ENCODE measurements at regions not wholly inside any gene's neighbourhood (a gene's known extent, or its start where the extent isn't known, plus 50 kb on each side); places are given as distances from the start of the nearest gene placed in this dataset.

GRCh38 chr5:82387819-82388166 is 109.6 kb upstream of the RPS23 start:
- no peak for DNase-seq (ENCODE audit: low read depth)
- no peak for TF ChIP-seq CTCF (IDR thresholded peaks at IDR 0.05; ENCODE audit: low read depth, low read length, missing control alignments)
- H3K4me3 ChIP-seq (ENCODE audit: low read depth, low read length), result no peak overlapping the region

- H3K4me3 ChIP-seq (ENCODE audit: low read depth, low read length), result no peak overlapping the region
- DNase-seq (ENCODE audit: low read depth), result no peak
- TF ChIP-seq CTCF (IDR thresholded peaks at IDR 0.05; ENCODE audit: low read depth, low read length, missing control alignments), result no peak
Measured at GRCh38 chr5:82387001-82387818, 109.1 kb upstream of the RPS23 start.

- no peak for DNase-seq (ENCODE audit: low read depth)
- no peak for TF ChIP-seq CTCF (IDR thresholded peaks at IDR 0.05; ENCODE audit: low read depth, low read length, missing control alignments)
- H3K4me3 ChIP-seq (ENCODE audit: low read depth, low read length), result no peak overlapping the region
Measured at GRCh38 chr5:82386576-82386975, 108.4 kb upstream of the RPS23 start.

GRCh38 chr5:82384034-82384750 is 106.0 kb upstream of the RPS23 start:
- no peak for TF ChIP-seq CTCF (IDR thresholded peaks at IDR 0.05; ENCODE audit: low read depth, low read length, missing control alignments)
- no peak overlapping the region for H3K4me3 ChIP-seq (ENCODE audit: low read depth, low read length)
- no peak for DNase-seq (ENCODE audit: low read depth)

- TF ChIP-seq CTCF (IDR thresholded peaks at IDR 0.05; ENCODE audit: low read depth, low read length, missing control alignments), result no peak
- no peak for DNase-seq (ENCODE audit: low read depth)
- no peak overlapping the region for H3K4me3 ChIP-seq (ENCODE audit: low read depth, low read length)
Measured at GRCh38 chr5:82381591-82381990, 103.4 kb upstream of the RPS23 start.

GRCh38 chr5:82376307-82376706 is 98.2 kb upstream of the RPS23 start:
- DNase-seq (ENCODE audit: low read depth), result no peak
- no peak overlapping the region for H3K4me3 ChIP-seq (ENCODE audit: low read depth, low read length)
- no peak for TF ChIP-seq CTCF (IDR thresholded peaks at IDR 0.05; ENCODE audit: low read depth, low read length, missing control alignments)

Measured in GM12864 (cell line).